GM12878 (cell line): ENCODE measurements at regions not wholly inside any gene's neighbourhood (a gene's known extent, or its start where the extent isn't known, plus 50 kb on each side); places are given as distances from the start of the nearest gene placed in this dataset.

Source experiments
- ATAC-seq: fragments of 200-7000 bp; cut with Tn5 transposase; 3 replicates; pipeline ENCODE4 v1.9.1; 2020; ENCODE audit warnings: mild to moderate bottlenecking, moderate library complexity
- BruUV-seq: library from RNA; stranded (reverse); fragments of 400-500 nt; replicated peaks from 2 replicates; lab custom pipeline; 2021; lab: Mats Ljungman, UMichigan
- CTCF ChIA-PET: fragments of 300-600 bp; sonication (Branson Sonifier 250); formaldehyde crosslinking; extraction: SDS; loops from one replicate; lab custom pipeline; 2021; ENCODE audit warnings: inconsistent platforms; lab: Yijun Ruan, JAX
- POLR2A ChIA-PET: fragments of 350-600 bp; formaldehyde crosslinking; extraction: SDS; loops from one replicate; lab custom pipeline; 2021; ENCODE audit warnings: inconsistent platforms; lab: Charles Lee
- RAD21 ChIA-PET: fragments of 300-600 bp; sonication (Branson Sonifier 250); formaldehyde crosslinking; loops from one replicate; lab custom pipeline; 2023; ENCODE audit warnings: antibody characterized with exemption; ENCODE audit not compliant: unreplicated experiment; lab: Charles Lee
- SMC1A ChIA-PET: fragments of 300-600 bp; sonication (Branson Sonifier 250); formaldehyde crosslinking; loops from one replicate; lab custom pipeline; 2023; ENCODE audit not compliant: unreplicated experiment, uncharacterized antibody; lab: Charles Lee
- DNase-seq: peaks from one replicate; pipeline ENCODE4 v3.0.0-alpha.2; 2011; ENCODE audit warnings: low read depth, low spot score
- FAIRE-seq: peaks from 3 replicates; lab custom pipeline; 2011; peaks lifted over from hg19 to GRCh38; lab: Jason Lieb, UNC
- H2AFZ ChIP-seq: 2 replicates; pipeline ENCODE4 v1.6.0; 2011; ENCODE audit warnings: low read depth, low read length, control low read depth; ENCODE audit not compliant: control insufficient read depth
- H3K27ac ChIP-seq: 2 replicates; pipeline ENCODE4 v1.5.1; 2011; ENCODE audit warnings: control low read depth; ENCODE audit not compliant: control insufficient read depth, insufficient read depth
- H3K27me3 ChIP-seq, 2 experiments: replicated peaks in 1 of 2; 2 replicates each; pipeline versions ENCODE4 v1.6.0 to v1.6.1; 2011; ENCODE audit warnings: low read length in 1 of 2; ENCODE audit not compliant: control insufficient read depth in 2 of 2, insufficient read depth in 2 of 2
- H3K36me3 ChIP-seq, 2 experiments: 2 replicates each; pipeline ENCODE4 v1.5.1; 2011; ENCODE audit warnings: low read length in 1 of 2; ENCODE audit not compliant: control insufficient read depth in 2 of 2, insufficient read depth in 2 of 2
- H3K4me1 ChIP-seq: 2 replicates; pipeline ENCODE4 v1.6.1; 2011; ENCODE audit warnings: mild to moderate bottlenecking, low read length, moderate library complexity, mixed read lengths; ENCODE audit not compliant: control insufficient read depth, insufficient read depth
- H3K4me2 ChIP-seq: 2 replicates; pipeline ENCODE4 v1.6.0; 2011; ENCODE audit warnings: control low read depth; ENCODE audit not compliant: control insufficient read depth, insufficient read depth
- H3K4me3 ChIP-seq: fragments of 200-600 bp; sonication (generic); 2 replicates; pipeline ENCODE4 v1.5.1; 2016
- H3K79me2 ChIP-seq: 2 replicates; pipeline ENCODE4 v1.6.0; 2011; ENCODE audit warnings: low read length; ENCODE audit not compliant: control insufficient read depth, insufficient read depth
- H3K9ac ChIP-seq: 2 replicates; pipeline ENCODE4 v1.8.0; 2011; ENCODE audit warnings: low read length, control low read depth, mixed read lengths; ENCODE audit not compliant: control insufficient read depth, insufficient read depth
- H3K9me3 ChIP-seq: replicated peaks from 3 replicates; pipeline ENCODE4 v1.5.1; 2011; ENCODE audit warnings: mild to moderate bottlenecking, low read length; ENCODE audit not compliant: control insufficient read depth, insufficient read depth
- H4K20me1 ChIP-seq: 2 replicates; pipeline ENCODE4 v1.6.0; 2011; ENCODE audit not compliant: control insufficient read depth, insufficient read depth
- BCL11A ChIP-seq: IDR thresholded peaks from 2 replicates; pipeline ENCODE4 v1.6.1; 2011; ENCODE audit warnings: low read depth, low read length
- BRCA1 ChIP-seq: IDR thresholded peaks from 2 replicates; pipeline ENCODE4 v1.6.1; 2011; ENCODE audit warnings: low read depth, low read length, improper control_type of control experiment
- CBX3 ChIP-seq: fragments of 200-600 bp; sonication (generic); IDR thresholded peaks from 2 replicates; pipeline ENCODE4 v1.6.1; 2016; ENCODE audit warnings: low read depth, borderline replicate concordance
- CREM ChIP-seq: IDR thresholded peaks from 2 replicates; pipeline ENCODE4 v1.6.1; 2014; ENCODE audit warnings: antibody characterized with exemption, low read depth
- EED ChIP-seq: sonication (generic); IDR thresholded peaks from 2 replicates; pipeline ENCODE4 v1.6.1; 2016; ENCODE audit warnings: antibody characterized with exemption, low read depth
- FOXM1 ChIP-seq: IDR thresholded peaks from 2 replicates; pipeline ENCODE4 v1.6.1; 2012; ENCODE audit warnings: low read depth, mild to moderate bottlenecking, inconsistent platforms, low read length, moderate library complexity
- GATAD2B ChIP-seq: fragments of 450-650 bp; conservative IDR thresholded peaks from 2 replicates; pipeline ENCODE4 v1.6.1; 2017; ENCODE audit warnings: low read depth, mild to moderate bottlenecking, moderate library complexity
- IRF4 ChIP-seq: IDR thresholded peaks from 2 replicates; pipeline ENCODE4 v1.6.1; 2011; ENCODE audit warnings: low read depth, low read length
- JUNB ChIP-seq: IDR thresholded peaks from 2 replicates; pipeline ENCODE4 v1.6.1; 2016; ENCODE audit warnings: antibody characterized with exemption, mild to moderate bottlenecking
- MAX ChIP-seq: IDR thresholded peaks from 2 replicates; pipeline ENCODE4 v1.6.1; 2012; ENCODE audit warnings: low read depth, low read length, improper control_type of control experiment
- MLLT1 ChIP-seq: fragments of 450-650 bp; IDR thresholded peaks from 2 replicates; pipeline ENCODE4 v1.6.1; 2016; ENCODE audit warnings: mild to moderate bottlenecking
- NR2F1 ChIP-seq: fragments of 450-650 bp; conservative IDR thresholded peaks from 2 replicates; pipeline ENCODE4 v1.6.1; 2017; ENCODE audit warnings: mild to moderate bottlenecking
- PML ChIP-seq: IDR thresholded peaks from 2 replicates; pipeline ENCODE4 v1.6.1; 2012; ENCODE audit warnings: low read length, inconsistent platforms
- RELA ChIP-seq: fragments of 450-650 bp; IDR thresholded peaks from 2 replicates; pipeline ENCODE4 v1.8.0; 2014; ENCODE audit warnings: borderline replicate concordance; ENCODE audit not compliant: partially characterized antibody
- RUNX3 ChIP-seq: IDR thresholded peaks from 2 replicates; pipeline ENCODE4 v1.6.1; 2012; ENCODE audit warnings: low read length, inconsistent platforms
- SIX5 ChIP-seq: IDR thresholded peaks from 2 replicates; pipeline ENCODE4 v1.6.1; 2011; ENCODE audit warnings: mild to moderate bottlenecking, low read depth, low read length, moderate library complexity; ENCODE audit not compliant: severe bottlenecking
- SMC3 ChIP-seq: IDR thresholded peaks from 2 replicates; pipeline ENCODE4 v1.6.1; 2011; ENCODE audit warnings: low read length, improper control_type of control experiment, borderline replicate concordance
- SP1 ChIP-seq: IDR thresholded peaks from one replicate; pipeline ENCODE4 v1.6.1; 2011; ENCODE audit warnings: low read depth, low read length
- SRF ChIP-seq, 2 experiments: IDR thresholded peaks; 2 replicates each; pipeline ENCODE4 v1.6.1; 2011; ENCODE audit warnings: low read depth in 2 of 2, low read length in 2 of 2, mild to moderate bottlenecking in 1 of 2, moderate library complexity in 1 of 2
- TCF12 ChIP-seq: IDR thresholded peaks from 2 replicates; pipeline ENCODE4 v1.6.1; 2011; ENCODE audit warnings: low read depth, mild to moderate bottlenecking, low read length
- in situ Hi-C: fragments of 300-500 bp; cut with MboI; formaldehyde crosslinking; loops from 9 replicates; pipeline ENCODE4 v1.14.3; 2018; ENCODE audit warnings: mixed read lengths
- intact Hi-C: fragments of 100-400 bp; cut with micrococcal nuclease; formaldehyde crosslinking; loops from one replicate; pipeline ENCODE4 v1.14.2; 2022; ENCODE audit not compliant: unreplicated experiment
- TF ChIP-seq, protein P1 (sequence below): IDR thresholded peaks from 2 replicates; pipeline ENCODE4 v1.6.1; 2011; ENCODE audit warnings: borderline replicate concordance, low read depth, mild to moderate bottlenecking, moderate library complexity, low read length; ENCODE audit not compliant: insufficient read depth, poor library complexity, severe bottlenecking

GRCh38 chr14:98168211-98168985 is 1103.6 kb downstream of the BCL11B start (continued):
- TF ChIP-seq SIX5 = no peak
- no peak for TF ChIP-seq RELA
- TF ChIP-seq MLLT1 = no peak
- no peak for TF ChIP-seq CBX3
- TF ChIP-seq GATAD2B = no peak
- no peak for TF ChIP-seq SP1

DNA sequence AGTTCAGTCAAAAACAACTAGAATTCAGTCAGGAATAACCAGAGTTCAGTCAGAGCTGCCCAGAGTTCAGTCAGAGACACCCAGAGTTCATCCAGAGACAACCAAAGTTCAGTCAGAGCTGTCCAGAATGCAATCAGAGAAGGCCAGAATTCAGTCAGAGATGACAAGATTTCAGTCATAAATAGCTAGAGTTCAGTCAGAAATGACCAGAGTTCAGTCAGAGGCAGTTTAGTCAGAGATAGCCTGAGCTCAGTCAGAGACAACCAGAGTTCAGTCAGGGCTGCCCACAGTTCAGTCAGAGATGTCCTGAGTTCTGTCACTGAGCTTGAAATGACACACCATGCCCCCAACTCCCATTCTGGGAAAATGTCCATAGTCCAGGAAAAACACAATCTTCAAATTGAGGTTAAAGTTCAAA is 1102.8 kb downstream of the BCL11B start:
- ATAC-seq = peak; percentile 48
- ChIA-PET POLR2A (interaction anchor here (0.6 to 1.8 kb wide), 7 partner anchors 9 to 57 kb away, joined by 3 to 11 read pairs (median 7); no protein-coding TSS in a partner anchor), RAD21 (interaction anchor here (0.7 to 8.6 kb wide), 14 partner anchors 9 to 347 kb away, joined by 3 to 110 read pairs (median 4); no protein-coding TSS in a partner anchor), SMC1A (interaction anchor here (0.7 to 18.9 kb wide), 20 partner anchors 8 to 1096 kb away, joined by 3 to 296 read pairs (median 4); no protein-coding TSS in a partner anchor), CTCF (interaction anchor here (0.8 to 6.9 kb wide), 6 partner anchors 10 to 110 kb away, joined by 3 to 45 read pairs (median 4); no protein-coding TSS in a partner anchor)
- no peaks in the 10 kb centered on the region for H3K36me3 ChIP-seq
- no peak for DNase-seq
- no peaks in the 10 kb centered on the region for H3K79me2 ChIP-seq
- no peak overlapping the region for H3K4me2 ChIP-seq
- H2AFZ ChIP-seq = no peak overlapping the region
- H4K20me1 ChIP-seq = no peaks in the 10 kb centered on the region
- no peak overlapping the region for H3K4me3 ChIP-seq
- no peak overlapping the region for H3K9ac ChIP-seq
- FAIRE-seq = no peak
- in situ Hi-C loops = no loop called here
- H3K9me3 ChIP-seq = no peaks in the 10 kb centered on the region; the same call in 2 of the 3 replicates
- no peaks in the 10 kb centered on the region for H3K27me3 ChIP-seq
- peaks cover 5% of the 10 kb centered on the region for H3K4me1 ChIP-seq
- no peak overlapping the region for H3K27ac ChIP-seq
- intact Hi-C loops = no loop called here
- BruUV-seq = no TSS peak
- TF ChIP-seq TCF12 (no peak), FOXM1 (0 out of 2 replicates have a peak, but pooled peaks have one; percentile 47), PML (0 out of 2 replicates have a peak, but pooled peaks have one; percentile 26), MAX (no peak), IRF4 (peak; percentile 42; the same call in 1 of the 2 replicates), BCL11A (peak; percentile 50; the same call in 1 of the 2 replicates), SRF (IDR thresholded peaks at IDR 0.05; ENCODE audit: low read depth in 2 of 2, low read length in 2 of 2) (peak in 1 of 2 experiments; percentile 70; a peak in 1 of 4 replicates), RUNX3 (peak; percentile 51; the same call in 1 of the 2 replicates), EED (peak; percentile 34), JUNB (peak; percentile 97), NR2F1 (peak; percentile 57), CREM (peak; percentile 57), SMC3 (no peak), BRCA1 (no peak)
- TF ChIP-seq, protein P1, sequence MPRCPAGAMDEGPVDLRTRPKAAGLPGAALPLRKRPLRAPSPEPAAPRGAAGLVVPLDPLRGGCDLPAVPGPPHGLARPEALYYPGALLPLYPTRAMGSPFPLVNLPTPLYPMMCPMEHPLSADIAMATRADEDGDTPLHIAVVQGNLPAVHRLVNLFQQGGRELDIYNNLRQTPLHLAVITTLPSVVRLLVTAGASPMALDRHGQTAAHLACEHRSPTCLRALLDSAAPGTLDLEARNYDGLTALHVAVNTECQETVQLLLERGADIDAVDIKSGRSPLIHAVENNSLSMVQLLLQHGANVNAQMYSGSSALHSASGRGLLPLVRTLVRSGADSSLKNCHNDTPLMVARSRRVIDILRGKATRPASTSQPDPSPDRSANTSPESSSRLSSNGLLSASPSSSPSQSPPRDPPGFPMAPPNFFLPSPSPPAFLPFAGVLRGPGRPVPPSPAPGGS = peak; percentile 80
